HG02642 (cell line): ENCODE measurements at regions not wholly inside any gene's neighbourhood (a gene's known extent, or its start where the extent isn't known, plus 50 kb on each side); places are given as distances from the start of the nearest gene placed in this dataset.

Experiments used
- ATAC-seq: cut with Tn5 transposase; IDR thresholded peaks from one replicate; pipeline ENCODE4 v1.9.1; 2021; ENCODE audit warnings: mild to moderate bottlenecking; ENCODE audit not compliant: unreplicated experiment, poor library complexity

- no peak for ATAC-seq
Observed at GRCh38 chr15:85886309-85886811, 91.6 kb upstream of the KLHL25 start.

DNA sequence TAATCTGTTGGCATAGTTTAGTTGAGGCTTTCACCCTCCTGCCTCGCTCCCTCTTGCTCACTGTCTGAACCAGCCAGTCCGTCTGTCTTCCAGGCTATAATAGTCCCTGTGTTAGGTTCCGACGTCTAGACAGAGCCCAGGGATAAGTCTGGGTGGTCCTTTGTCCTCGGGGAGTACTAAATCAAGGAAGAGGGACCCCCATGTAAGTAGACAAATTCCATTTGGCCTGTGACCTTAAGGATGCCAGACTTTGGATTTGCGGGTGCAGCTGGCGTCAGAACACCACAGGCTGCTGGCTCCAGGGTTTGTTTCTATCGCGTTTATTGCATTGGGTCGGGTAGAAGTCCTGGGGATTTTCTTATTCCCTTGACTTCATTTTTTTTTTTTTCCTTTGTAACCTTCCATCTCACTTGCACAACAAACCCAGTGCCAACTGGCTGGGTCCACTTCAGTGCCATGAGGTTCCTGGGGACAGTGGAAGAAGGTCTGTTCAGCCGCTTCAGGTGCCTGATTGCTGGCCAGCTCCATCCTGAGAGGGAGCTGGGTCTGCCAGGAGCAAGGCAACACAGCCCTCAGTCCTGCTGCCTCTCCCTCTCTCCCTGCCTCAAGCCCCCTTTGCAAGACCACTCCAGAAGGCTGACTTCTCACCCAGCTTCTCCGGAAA lies 95.4 kb upstream of the KLHL25 start:
- no peak for ATAC-seq

- ATAC-seq, result no peak
Observed at GRCh38 chr15:85890620-85890980, 95.9 kb upstream of the KLHL25 start.

- ATAC-seq, result no peak
Observed at GRCh38 chr15:85891470-85891869, 96.7 kb upstream of the KLHL25 start.

GRCh38 chr15:85892232-85892631 lies 97.5 kb upstream of the KLHL25 start:
- ATAC-seq, result no peak

DNA sequence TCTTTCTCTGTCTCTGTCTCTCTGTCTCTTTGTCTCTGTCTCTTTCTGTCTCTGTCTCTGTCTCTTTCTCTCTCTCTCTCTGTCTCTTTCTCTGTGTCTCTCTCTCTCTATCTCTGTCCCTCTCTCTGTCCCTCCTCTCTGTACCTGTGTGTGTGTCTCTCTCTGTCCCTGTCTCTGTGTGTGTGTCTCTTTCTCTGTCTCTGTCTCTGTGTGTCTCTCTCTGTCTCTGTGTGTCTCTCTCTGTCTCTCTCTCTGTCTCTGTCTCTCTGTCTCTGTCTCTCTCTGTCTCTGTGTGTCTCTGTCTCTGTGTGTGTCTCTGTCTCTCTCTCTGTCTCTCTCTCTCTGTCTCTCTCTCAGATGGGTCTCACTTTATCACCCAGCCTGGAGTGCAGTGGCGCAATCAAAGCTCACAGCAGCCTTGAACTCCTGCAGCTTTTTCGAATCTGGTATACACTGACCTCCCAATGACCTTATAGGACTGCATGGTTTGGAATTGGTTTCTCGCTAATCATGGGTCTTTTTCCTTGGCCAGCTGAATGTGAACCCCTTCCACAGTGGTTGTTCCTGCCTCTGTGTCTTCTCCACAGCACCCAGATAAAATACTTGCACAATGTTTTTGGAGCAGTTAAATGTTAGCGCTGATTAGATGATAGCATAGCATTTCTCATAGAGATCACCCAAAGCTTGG lies 102.6 kb upstream of the KLHL25 start:
- no peak for ATAC-seq

GRCh38 chr15:85897895-85898717 lies 103.4 kb upstream of the KLHL25 start:
- ATAC-seq, result no peak

DNA sequence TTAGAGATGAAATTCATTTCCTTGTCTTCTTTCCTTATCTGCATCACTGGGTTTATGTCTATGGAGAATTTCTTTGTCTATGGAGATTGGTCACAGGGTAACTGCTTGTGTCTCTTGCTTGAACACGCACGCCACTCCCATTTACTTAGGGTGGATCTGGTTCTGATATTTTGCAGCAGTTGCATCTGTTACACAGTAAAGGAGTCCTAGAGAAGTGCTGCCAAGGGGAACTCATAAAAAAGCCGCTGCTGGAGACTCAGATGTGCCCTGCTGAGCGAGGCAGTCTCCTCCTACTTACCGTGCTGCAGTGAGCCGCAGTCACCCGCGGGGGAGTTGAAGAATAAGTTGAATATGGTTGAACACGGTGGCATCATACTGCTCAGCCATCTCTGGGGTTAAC lies 105.2 kb upstream of the KLHL25 start:
- no peak for ATAC-seq

DNA sequence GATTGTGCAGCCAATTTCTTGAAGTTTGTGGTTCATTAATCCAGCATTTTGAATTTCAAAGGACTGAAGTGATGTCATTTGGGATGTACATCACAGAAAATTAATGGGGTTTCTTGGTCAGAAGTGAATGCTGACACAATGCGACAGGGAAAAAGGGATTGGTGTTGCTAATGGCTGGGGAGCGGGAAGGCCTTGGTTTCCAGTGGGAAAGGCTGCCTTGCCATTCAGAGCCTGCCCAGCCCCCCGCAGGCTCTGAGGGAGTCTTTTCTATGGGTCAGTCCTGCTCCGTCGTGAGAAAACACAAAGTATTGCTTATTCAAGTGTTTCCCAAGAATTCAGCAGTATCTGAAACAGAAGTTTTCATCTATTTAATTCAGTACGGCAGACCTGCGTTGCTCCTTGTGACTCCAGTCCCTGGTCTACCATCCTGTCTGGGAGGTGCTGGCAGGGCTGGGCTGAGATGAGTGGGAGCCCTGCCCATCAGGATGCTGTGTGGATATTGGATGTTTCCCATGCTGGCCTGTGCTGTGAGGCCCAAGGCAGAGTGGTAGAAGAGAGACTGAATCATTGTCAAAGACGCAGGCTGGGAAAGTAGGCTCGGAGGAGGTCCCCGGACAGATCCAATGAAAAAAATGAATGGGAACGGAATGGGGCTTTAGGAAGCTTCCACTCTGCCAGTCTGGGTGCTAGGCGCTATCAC lies 111.2 kb upstream of the KLHL25 start:
- no peak for ATAC-seq

DNA sequence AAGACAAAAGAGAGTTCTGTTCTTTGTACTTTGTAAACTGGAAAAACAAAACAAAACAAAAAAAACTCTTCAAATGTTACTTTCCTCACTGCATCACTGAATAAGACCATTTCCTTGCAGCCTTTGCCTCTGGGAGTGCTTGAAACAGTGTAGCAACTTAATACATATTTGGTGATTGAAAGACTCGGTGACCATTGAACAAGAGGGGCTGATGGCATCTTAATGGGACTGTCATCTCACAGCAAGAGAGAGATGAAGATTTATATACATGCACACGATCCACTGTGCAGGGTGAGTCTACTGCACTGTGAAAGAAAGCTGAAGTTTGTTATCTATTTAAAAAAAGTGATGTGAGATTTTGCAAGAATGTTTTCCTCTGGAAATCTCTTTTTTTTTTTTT lies 111.9 kb upstream of the KLHL25 start:
- ATAC-seq, result no peak

GRCh38 chr15:85910834-85911233 lies 116.1 kb upstream of the KLHL25 start:
- ATAC-seq, result no peak

GRCh38 chr15:85913461-85913860 lies 118.7 kb upstream of the KLHL25 start:
- no peak for ATAC-seq

DNA sequence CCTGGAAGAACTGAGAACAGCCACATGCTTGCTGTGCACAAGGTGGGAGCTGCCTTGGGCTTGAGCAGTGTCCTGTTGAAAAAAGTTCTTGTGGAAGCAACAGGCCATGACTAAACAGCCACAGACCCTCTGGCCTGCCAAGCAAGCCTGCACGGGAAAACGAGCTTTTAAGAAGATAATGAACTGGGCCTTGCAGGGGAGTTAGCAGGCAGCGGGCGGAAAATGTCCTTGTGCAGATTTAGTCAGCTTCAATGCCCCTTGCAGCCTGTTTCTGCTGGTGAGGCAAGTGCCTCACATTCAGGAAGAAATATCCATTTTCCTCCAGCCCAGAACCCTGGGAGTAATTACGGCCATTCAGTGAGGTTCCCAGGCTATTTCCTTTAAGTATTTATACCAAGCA lies 126.2 kb upstream of the KLHL25 start:
- ATAC-seq, result no peak

- ATAC-seq, result no peak
Observed at GRCh38 chr15:85924088-85924487, 129.4 kb upstream of the KLHL25 start.

DNA sequence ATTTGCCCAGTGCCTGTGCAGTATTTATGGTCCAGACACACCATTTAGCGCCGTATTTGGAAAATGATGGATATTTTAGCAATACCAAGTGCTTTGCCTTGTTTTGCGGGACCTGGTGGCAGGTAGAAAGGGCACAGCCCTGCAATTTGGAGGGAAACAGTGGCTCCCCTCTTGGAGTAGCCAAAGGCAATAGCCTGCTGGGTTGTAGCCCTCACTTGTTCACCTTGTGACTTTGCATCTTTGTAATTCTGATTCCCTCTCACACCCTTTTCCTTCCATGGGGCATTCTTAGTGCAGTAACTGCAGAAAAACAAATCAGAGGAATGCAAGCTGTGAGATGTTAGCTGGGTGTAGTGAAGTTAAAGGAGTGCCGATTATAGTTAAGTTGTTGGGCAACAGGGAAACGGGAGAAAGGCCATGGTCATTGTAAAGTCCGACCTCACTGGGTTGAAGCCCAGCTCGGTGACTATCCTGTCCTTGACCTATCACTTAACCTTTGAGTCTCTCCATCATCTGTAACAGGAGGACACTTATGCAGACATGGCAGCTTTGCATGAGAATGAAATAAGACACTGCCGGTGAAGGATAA lies 131.0 kb upstream of the KLHL25 start:
- ATAC-seq, result no peak

DNA sequence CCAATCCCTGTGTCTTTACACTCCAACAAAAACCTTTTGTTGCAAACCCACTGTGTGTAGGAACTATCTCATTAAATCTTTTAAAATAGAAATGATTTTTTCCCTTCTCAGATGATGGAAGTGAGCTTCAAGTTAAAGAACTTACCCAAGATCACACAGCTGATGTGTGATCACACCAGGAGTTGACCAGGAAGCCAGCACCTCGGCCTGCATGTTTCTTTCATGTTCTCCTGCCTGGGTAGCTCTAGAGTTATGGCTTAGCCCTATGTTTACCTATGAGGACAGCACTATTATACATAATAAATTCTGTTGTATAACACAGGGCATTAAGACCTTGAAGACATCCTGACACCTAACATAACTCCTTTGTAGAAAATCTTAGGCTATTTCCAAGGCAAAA lies 132.1 kb upstream of the KLHL25 start:
- no peak for ATAC-seq

DNA sequence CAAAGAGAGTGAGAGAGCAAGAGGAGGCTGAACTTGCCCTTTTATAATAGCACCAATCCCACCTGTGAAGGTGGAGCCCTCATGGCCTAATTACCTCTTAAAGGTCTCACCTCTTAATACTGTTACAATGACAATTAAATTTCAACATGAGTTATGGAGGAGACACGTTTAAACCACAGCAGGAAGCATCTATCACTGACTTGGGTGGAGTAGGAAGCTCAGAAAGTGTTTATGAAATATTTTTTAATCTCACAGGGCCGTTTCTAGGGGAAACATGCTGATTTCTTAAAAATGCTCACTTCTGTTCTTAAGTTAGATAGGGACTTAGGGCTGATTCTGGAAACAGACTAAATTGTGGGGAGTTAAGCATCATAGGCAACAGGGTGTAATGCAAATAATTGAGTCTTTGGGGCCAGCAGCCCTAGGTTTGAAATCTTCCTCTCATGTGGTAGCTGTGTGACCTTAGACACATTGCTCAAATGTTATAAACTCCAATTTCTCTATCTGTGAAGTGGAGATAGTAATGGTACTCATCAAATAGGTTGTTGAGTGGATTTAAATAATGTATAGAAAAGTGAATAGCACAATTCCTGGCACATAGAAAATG lies 133.3 kb upstream of the KLHL25 start:
- no peak for ATAC-seq

- ATAC-seq, result no peak
Observed at GRCh38 chr15:85929786-85930185, 135.1 kb upstream of the KLHL25 start.

DNA sequence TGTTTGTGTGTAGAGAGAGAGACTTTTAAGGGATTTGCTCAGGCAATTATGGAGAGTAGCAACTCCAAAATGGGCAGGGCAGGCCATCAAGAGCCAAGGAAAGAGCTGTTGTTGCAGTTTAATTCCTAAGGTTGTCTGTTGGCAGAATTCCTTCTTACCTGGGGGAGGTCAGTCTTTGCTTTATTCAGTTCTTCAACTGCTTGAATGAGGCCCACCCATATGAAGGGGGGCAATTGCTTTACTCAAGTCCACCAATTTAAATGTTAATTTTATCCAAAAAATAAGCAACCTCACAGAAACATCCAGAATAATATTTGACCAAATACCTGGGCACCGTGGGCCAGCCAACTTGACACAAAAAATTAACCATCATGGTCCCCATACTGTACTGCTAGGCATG lies 137.7 kb upstream of the KLHL25 start:
- ATAC-seq, result no peak

GRCh38 chr15:85934691-85935090 lies 140.0 kb upstream of the KLHL25 start:
- no peak for ATAC-seq
